GM19240 (cell line): ENCODE measurements at regions not wholly inside any gene's neighbourhood (a gene's known extent, or its start where the extent isn't known, plus 50 kb on each side); places are given as distances from the start of the nearest gene placed in this dataset.

ENCODE experiments used
- DNase-seq: peaks from one replicate; pipeline ENCODE4 v3.0.0; 2011; ENCODE audit warnings: low spot score; ENCODE audit not compliant: insufficient read length

DNA sequence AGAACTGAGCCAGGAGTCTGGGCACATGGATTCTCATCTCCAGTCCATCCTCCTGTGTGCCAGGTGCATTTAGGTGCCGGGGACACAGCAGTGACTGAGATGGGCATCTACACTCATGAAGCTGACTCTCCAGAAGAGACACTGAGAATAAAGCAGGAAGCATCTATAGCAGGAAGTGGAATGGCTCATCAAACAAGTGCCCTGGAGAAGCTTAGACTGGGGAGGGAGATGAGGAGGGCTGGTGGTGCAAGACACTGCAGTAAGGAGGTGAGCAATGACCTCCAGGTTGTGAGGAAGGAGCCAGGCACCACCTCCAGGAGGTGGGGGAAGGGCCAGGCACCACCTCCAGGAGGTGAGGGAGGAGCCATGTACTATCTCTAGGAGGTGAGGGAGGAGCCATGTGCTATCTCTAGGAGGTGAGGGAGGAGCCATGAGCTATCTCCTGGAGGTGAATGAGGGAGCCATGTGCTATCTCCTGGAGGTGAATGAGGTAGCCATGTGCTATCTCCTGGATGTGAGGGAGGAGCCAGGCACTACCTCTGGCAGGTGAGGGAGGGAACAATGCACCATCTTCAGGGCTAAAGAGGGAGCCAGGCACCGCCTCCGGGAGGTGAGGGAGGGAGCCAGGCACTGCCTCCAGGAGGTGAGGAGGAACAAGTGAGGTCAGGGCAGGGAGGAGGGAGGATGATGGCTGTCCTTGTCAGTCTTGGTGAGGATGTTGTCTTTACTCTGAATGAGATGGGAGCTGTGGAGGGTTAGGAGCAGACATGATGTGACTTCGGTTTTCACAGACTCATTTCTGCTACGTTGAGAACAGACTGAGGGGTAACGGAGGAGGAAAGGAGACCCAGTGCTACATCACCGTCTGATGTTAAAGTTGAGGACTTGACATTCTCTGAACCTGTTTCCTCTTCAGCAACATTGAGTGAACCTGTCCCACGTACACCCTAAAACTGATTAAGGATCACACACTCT is 961.9 kb upstream of the TMEM132C start:
- no peak for DNase-seq

DNA sequence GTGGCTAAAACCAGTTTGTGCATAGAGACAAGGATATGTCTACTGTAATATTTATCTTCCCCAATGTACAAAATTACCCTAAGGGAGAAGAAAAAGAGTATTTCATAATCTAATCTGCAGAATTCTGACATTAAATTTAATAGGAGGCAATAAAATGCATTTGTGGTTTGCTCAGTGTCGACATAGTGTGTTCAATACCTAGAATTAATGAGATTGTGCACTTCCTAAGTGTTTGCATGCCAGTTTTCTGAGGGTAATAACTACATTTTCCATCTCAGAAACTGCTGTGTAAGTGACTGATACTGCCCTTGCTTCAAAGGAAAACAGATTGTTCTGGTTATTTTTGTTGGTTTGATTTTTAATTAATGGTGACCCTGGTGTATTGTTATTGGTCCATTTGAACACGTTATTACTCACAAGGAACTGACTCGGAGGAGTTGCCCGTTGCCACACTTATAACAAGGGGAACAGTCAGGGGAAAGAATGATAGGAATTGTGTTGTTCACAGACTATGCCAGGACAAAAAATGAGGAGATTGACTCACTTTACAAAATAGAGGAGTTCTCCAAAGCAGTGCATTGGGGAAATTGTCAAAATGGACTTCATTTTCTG is 960.3 kb upstream of the TMEM132C start:
- no peak for DNase-seq

DNA sequence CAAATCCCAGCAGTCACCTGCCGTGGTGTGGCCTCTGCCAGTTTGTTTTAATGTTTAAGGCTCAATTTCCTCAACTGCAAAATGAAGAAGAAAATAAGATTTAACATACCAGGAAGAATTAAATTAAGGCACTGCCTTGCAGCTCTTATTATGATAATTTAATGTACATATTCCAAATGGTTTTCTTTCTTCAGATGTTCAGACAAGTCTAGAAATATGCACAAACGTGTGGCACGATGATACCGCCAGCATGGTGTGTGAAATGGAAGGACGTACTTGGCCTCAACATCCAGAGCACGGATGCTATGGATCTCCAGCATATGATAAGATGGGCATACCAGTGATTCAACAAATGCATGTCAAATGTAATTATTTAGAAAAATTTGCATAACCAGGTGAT is 959.4 kb upstream of the TMEM132C start:
- no peak for DNase-seq

DNA sequence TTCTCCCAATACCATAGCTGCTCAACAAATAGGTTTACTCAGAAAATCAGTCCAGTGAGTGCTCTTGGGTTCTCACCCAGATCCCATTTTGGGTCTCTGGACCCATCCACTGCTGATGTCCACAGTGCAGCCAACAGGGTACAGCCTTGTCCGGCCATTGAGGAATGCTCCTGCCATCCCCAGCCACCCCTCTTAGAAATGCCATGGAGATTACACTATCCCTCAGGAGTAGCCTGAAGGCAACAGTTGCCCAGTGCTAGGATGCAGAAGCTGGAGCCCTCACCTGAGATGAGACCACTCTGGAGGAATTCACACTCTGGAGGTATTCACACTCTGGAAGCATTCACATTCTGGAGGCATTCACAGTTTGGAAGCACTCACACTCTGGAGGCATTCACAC is 958.8 kb upstream of the TMEM132C start:
- DNase-seq: no peak

DNA sequence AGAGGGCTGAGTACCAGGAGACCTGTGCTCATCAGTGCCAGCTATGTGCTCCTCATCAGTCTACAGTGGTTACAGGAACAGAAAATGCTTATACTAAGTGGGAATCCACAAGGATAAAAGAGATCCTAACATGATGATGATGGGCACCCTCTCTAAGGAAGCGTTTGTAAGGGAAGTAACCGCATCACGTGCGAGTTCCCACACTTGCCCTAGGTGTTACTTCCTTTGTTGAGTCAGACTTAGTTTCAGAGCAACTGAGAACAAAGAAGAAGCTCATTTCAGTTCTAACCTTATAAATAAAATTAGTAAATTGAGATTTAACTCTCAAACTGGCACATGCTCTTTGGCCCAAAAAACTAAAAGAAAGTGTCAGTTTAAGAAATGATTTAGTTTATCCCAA is 956.4 kb upstream of the TMEM132C start:
- DNase-seq: no peak

DNA sequence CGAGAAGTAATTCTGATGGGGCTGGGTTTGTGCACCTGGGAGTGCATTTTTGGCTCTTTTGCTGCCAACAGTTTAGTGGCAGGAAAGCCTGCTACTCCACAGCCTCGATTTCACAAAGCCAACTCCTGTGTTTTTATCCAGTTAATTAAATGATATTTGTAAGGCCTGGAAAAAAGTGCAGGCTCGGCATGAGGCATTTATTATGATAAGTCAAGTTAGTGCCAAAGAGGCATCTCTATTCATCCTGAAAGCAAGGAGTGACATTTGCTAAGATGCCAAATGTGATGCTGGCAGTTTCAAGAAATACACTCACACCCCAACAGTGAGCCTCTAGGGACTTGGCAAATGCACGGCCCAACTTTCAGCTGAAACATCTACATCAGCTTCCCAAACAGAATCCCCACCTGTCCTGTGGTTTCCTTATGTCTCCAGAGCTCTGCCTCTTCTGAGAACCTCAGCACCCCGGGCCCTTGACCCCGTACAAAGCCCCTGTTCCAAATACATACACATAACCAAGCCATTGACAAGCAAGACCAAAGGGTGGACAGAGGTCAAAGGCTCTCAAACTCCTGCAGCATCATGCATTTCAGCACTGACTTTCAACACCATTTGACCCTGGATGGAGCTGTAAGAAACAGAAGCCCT is 955.1 kb upstream of the TMEM132C start:
- no peak for DNase-seq

DNA sequence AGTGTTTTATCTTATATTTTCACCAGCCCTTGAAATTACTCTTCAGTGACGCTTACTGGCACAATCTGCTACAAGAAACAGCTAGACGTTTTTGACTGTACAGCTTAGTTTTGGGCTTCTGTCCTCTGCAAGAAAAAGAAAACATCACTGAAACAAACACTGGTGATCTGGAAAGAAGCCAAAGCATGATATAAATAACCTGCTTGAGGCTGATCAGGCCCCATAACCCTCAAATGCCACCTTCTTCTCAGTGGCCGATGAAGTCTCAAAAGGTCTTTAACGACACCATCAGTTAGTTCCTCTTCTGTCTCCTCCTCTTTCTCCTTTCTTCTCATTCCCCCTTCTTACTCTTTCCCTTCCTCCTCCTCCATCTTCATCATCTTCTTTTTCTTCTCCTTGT is 942.3 kb upstream of the TMEM132C start:
- no peak for DNase-seq

DNA sequence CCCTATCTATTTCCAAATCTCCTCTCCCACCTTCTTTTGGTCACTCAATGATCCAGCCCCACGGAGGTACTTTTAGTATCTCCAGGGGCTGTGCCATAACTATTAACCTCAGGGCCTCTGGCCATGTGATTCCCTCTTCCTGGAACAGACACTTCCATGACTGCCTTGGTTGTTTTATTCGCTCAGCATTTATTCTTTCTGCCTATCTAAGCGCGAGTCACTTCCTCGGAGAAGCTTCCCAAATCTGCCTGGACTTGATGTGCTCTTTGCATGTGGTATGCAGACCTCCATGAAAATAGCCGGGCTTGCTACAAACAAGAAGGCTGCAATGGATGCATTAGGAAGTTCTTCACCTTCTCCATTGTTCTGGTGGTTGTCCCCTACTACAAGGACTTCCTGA is 939.0 kb upstream of the TMEM132C start:
- no peak for DNase-seq

DNA sequence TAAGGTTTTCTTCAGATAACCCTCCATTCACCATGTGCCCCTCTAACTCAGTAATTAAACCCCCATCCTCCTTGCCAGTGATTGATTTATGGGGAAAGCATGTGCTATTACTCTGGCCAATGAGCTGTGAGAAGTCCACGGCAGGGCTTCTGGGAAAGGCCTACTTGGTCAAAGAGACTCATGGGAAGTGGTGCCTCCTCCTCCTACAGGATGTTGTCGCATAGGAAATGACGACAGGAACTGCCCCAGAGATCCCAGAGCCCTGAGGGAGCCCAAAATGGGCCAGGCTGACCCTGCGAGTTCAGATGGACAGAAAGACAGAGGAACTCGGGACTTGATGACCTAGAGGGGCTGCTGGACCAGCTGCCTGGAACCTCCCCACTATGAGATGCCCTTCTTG is 938.1 kb upstream of the TMEM132C start:
- DNase-seq: no peak

DNA sequence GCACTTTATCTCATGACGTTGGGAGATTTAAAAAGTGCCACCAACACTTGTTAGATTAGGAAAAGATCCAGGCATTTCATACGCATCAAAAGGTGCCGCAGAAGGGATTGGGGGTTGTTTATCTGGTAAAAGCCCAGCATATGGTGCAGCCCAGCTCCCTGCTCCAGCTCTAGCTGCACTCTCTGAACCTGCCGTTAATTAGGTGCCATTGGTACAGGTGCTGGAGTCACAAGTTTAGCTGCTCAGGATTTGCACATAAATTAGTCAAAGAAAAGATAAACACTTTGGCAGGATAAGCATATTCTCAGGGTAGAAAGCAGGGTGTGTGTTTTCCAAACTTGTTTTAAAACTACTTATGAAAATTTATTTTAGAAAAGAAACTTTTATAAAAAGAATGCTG is 932.6 kb upstream of the TMEM132C start:
- no peak for DNase-seq

DNA sequence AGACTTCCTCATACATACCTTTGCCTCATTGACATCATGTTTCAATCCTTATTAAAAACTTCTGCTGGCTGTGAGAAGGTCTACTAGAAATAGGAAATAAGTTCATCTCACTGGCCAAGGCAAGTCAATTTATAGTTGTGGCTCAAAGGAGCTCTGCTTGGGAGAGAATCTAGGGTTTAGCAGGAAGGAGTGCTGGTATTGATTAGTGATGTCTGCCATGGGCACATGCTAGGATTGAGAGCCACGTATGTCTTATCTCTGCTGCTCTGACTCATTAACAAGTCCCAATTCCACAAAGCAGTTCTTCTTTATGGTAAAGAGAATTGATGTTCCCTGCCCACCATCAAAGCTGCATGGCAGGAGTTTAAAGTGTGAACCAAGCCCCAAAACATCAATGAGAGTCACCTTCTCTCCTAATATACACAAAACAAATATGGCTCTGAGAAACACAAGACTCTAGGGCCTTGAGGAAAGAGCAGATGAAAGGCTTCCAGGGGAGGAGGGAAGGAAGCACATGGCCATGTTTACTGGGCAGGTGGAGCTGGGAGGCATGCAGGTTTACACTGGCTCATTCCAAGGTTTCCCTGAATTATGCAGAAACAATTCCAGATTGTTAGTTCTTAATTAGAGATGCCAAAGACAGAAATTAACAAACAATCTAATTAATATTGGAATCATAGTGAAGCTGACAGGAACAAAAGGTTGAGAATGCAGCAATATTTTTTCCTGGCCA is 931.9 kb upstream of the TMEM132C start:
- no peak for DNase-seq

DNA sequence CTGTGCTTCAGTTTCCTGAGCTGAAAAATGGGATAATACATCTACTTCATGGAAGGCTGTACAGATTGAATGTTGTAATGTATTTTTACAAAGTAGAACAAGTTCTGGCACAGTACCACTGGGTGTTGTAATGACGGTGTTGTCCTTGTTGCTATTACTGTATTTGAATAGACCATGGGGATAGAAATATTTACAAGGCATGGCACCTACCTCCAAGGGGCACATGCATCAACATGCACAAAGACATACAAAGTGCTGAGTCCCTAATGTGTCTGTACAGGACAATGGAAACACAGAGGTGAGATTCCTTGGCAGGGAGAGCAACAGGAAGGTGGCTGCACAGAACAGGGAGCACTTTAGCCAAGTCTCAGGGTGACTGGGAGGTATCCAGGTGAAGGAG is 930.6 kb upstream of the TMEM132C start:
- no peak for DNase-seq

DNA sequence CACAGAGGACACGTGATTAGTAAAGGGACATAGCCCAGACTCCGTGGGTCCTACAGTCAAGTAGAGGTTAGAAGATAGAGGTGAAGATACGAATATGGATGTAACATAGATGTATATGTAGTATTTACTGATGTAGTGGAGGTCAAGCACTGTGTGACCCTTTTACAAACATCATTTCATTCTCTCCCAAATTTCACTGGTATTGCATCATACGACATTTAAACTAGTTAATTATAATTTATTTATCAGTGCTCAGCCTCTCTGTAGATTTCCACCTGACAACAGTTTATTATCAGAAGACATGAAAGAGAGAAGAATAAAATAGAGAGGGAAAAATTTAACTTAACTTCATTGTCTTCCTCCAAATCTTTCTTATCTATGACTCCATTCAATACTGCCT is 927.9 kb upstream of the TMEM132C start:
- no peak for DNase-seq

DNA sequence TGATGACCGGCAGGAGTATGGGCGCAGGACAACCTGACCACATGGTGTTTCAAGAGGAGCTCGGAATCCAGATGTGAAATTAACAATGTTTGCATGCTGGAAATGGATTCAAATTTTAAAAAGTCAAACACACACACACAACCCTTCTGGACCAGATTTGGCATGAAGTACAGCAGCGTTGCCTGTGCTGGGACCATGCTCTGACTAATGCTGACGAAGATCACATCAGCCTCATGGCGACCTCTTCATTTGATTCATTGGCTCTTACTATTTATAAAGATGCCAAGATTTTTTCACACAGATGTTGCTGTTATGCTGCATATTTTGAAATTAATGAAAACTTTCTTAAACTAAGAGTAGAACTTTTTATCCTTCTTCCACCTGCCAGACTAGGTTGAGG is 926.6 kb upstream of the TMEM132C start:
- DNase-seq: no peak

DNA sequence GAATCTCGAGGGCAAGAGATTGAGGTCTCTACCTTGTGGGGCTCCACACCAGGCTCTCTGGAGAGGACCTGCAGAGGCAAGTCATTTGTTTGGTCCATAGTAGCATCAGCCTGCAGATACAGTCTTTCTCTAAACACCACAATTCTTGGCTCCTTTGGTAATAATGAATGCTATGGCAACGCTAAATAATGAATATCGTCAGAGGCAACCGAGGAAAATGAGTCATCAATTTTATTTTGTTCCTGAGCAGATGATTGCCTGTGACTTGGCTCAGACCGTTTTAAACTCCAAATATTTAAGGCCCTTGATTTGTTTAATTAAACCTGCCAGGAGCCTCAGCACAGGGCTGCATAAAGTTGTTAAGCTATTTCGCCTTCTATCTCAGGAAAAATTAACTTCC is 924.1 kb upstream of the TMEM132C start:
- no peak for DNase-seq

DNA sequence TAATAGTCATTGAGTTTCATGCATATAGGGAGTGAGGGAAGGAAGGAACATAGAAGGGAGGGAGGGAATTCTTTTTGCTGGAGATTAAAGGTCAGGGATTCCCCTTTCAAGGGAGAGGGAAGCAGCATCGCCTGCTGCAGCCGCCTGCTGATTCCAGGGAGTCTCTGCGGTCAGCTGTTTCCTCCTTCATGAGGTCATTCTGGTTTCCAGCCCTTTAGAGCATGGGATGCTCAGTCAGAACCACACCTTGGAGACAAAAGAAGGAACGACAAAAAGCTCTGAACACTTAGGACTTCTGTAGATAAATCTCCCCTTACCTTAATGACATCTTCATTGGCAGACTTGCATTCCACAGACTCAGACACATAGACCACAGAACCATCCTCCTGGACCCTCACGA is 923.0 kb upstream of the TMEM132C start:
- no peak for DNase-seq

DNA sequence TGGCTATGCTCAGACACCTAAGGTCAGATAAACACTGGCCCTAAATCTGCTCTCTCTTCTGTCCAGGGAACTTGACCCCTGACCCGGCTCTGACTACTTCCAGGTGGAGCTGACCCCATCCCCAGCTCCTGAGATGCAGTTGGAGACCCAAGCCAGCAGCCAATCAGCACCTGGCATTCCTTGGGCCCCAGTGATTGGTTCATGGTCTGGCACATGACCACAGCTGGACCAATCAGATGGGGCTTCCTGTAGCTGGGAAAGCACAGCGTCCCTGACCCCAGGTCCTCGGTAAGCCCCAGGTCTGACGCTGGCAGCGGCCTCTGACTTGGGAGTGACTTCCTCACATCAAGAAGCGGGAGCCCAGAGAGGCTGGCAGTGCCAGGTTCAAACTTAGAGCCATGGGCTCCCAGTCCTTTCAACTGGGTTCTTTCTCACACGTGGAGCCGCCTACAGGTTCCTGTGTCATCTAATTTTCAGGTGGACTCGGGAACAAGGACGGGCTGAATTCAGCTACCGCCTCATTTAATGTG is 915.4 kb upstream of the TMEM132C start:
- DNase-seq: no peak

DNA sequence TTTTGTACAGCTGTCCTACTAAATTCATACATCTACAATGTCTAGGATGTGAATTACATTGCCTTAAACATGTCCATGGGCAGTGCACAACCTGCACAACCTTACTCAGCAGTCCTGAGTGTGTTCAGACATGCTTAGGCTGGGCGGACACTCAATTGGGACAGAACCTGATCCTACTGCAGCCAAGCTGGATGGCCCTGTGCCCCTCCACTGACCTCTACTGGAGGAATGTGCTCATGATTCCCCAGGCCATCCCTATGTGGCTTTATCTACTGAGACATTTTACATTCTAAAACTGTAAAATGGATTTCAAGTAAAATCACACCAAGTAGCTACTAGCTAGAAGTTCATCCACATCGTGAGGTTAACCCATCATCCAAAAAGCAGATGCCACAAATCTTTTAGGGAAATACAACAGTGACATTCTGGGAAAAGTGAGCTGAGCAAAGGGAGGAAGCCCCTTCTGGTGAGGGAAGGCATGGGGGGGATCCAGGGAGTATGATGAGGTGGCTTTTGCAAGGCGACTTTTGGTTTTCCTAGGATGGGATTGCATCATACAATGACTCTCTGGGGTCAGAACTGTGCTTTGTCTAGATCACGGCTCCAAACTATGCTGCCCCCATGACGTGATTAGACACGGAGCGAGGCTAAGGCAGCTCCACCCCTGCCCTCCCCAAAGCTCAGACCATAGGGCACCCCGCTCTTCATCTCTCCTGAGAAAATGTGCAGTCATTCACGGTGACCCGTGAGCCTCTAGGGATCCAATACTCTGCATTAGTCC is 911.7 kb upstream of the TMEM132C start:
- DNase-seq: no peak

DNA sequence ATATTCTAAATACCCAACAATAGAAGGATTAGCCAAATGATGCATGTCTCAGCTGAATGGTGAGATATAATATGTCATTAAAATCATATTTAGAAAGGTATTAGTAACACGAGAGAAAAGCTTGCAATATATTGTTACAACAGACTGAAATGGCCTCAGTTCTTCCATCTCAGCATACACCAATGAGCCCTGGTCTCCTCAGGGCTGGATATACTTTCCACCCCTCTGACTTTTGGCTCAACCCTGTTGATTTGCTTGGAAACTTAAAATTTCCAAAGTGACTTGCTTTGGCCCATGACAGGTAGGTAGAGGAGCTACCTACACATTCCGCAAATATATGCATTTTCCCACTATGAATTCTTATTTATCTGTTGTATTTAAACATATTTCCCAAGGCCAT is 908.1 kb upstream of the TMEM132C start:
- DNase-seq: no peak

DNA sequence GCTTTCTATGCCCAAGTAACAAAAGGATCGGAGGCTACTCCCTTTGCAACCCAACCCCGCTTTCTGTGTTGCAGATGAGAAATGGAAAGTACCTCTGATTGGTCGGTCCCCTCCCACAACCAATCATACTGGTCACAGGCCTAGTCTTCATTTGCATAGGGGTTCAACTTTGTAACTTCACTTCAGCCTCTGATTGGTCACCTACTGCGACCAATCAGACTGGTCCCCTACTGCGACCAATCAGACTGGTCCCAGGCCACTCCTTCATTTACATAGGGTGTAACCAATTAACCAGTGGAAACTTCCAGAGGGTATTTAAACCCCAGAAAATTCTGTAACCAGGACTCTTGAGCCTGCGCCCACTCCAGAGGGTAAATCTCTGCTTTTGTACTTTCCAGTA is 906.4 kb upstream of the TMEM132C start:
- no peak for DNase-seq

DNA sequence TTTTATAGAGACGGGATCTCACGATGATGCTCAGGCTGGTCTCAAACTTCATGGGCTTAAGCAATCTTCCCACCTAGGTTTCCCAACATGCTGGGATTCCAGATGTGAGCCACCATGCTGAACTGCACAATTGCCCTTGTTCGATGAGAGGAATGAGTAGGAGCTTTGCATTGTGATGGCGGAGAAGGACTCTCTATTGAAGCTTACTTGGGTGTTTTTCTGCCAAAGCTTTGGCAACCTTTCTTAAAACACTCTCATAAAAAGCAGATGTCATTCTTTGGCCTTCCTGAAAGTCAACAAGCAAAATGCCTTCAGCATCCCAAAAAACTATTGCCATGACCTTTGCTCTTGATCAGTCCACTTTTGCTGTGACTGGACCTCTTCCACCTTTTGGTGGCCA is 904.8 kb upstream of the TMEM132C start:
- no peak for DNase-seq
